ENCODE measurements at regions not wholly inside any gene's neighbourhood (a gene's known extent, or its start where the extent isn't known, plus 50 kb on each side); places are given as distances from the start of the nearest gene placed in this dataset.
A peak's percentile ranks its signal among the peaks of the same experiment; 100 is the strongest.
"Not testable (repeated sequence)": the region's sequence is repeated elsewhere in the genome, so short reads cannot be mapped to it uniquely, and the experiment has no call there.

GRCh38 chr21:18114810-18115209, 129.8 kb upstream of the CHODL start:
- DNase-seq (ENCODE audit: low read depth), result no peak

- DNase-seq (ENCODE audit: low read depth), result no peak
Observed at GRCh38 chr21:18104802-18105201, 139.8 kb upstream of the CHODL start.

- DNase-seq (ENCODE audit: low read depth), result not testable (repeated sequence)
Observed at GRCh38 chr21:18096413-18096812, 148.2 kb upstream of the CHODL start.

GRCh38 chr21:18089786-18090185, 154.8 kb upstream of the CHODL start:
- DNase-seq (ENCODE audit: low read depth), result no peak

- DNase-seq (ENCODE audit: low read depth), result no peak
Observed at GRCh38 chr21:18070392-18070791, 174.2 kb upstream of the CHODL start.

- no peak for DNase-seq (ENCODE audit: low read depth)
Observed at GRCh38 chr21:18069875-18070274, 174.8 kb upstream of the CHODL start.

GRCh38 chr21:18060402-18060801, 184.2 kb upstream of the CHODL start:
- no peak for DNase-seq (ENCODE audit: low read depth)

- DNase-seq (ENCODE audit: low read depth), result no peak
Observed at GRCh38 chr21:18058731-18059398, 185.8 kb upstream of the CHODL start.

GRCh38 chr21:18053151-18053550, 191.5 kb upstream of the CHODL start:
- DNase-seq (ENCODE audit: low read depth), result no peak

- DNase-seq (ENCODE audit: low read depth), result no peak
Observed at GRCh38 chr21:18049461-18049860, 195.2 kb upstream of the CHODL start.

GRCh38 chr21:18041012-18041411, 203.6 kb upstream of the CHODL start:
- peak; percentile 8 for DNase-seq (ENCODE audit: low read depth)

GRCh38 chr21:18030248-18030647, 211.1 kb upstream of the C21orf91 start:
- DNase-seq (ENCODE audit: low read depth), result no peak

GRCh38 chr21:18026359-18026758, 207.2 kb upstream of the C21orf91 start:
- no peak for DNase-seq (ENCODE audit: low read depth)

GRCh38 chr21:18023711-18024110, 204.6 kb upstream of the C21orf91 start:
- no peak for DNase-seq (ENCODE audit: low read depth)

GRCh38 chr21:18023157-18023556, 204.0 kb upstream of the C21orf91 start:
- DNase-seq (ENCODE audit: low read depth), result no peak

GRCh38 chr21:18007121-18007520, 188.0 kb upstream of the C21orf91 start:
- no peak for DNase-seq (ENCODE audit: low read depth)

GRCh38 chr21:18006691-18007090, 187.5 kb upstream of the C21orf91 start:
- DNase-seq (ENCODE audit: low read depth), result no peak

- no peak for DNase-seq (ENCODE audit: low read depth)
Observed at GRCh38 chr21:18002393-18002792, 183.2 kb upstream of the C21orf91 start.

- DNase-seq (ENCODE audit: low read depth), result no peak
Observed at GRCh38 chr21:18000981-18001686, 182.0 kb upstream of the C21orf91 start.

GRCh38 chr21:17998599-17998998, 179.4 kb upstream of the C21orf91 start:
- DNase-seq (ENCODE audit: low read depth), result not testable (repeated sequence)

- DNase-seq (ENCODE audit: low read depth), result no peak
Observed at GRCh38 chr21:17989780-17990179, 170.6 kb upstream of the C21orf91 start.

GRCh38 chr21:17988102-17988437, 168.9 kb upstream of the C21orf91 start:
- no peak for DNase-seq (ENCODE audit: low read depth)

- DNase-seq (ENCODE audit: low read depth), result no peak
Observed at GRCh38 chr21:17987382-17988101, 168.4 kb upstream of the C21orf91 start.
